SK-N-SH (cell line): ENCODE measurements at regions not wholly inside any gene's neighbourhood (a gene's known extent, or its start where the extent isn't known, plus 50 kb on each side); places are given as distances from the start of the nearest gene placed in this dataset.

Experiments
- CTCF ChIA-PET: fragments of 300-600, 350-600 bp; formaldehyde crosslinking; extraction: SDS; loops from one replicate; lab custom pipeline; 2021; lab: Yijun Ruan, JAX
- POLR2A ChIA-PET: fragments of 350-600 bp; sonication (Branson Sonifier 250); formaldehyde crosslinking; extraction: SDS; loops from one replicate; lab custom pipeline; 2020; ENCODE audit warnings: antibody characterized with exemption, inconsistent platforms; lab: Yijun Ruan, JAX
- DNase-seq: peaks from one replicate; pipeline ENCODE4 v3.0.0; 2012
- H2AFZ ChIP-seq: fragments of 200-600 bp; sonication (generic); 2 replicates; pipeline ENCODE4 v1.8.1; 2016; ENCODE audit warnings: antibody characterized with exemption, mild to moderate bottlenecking, low read depth
- H3F3A ChIP-seq: fragments of 200-600 bp; sonication (generic); replicated peaks from 2 replicates; pipeline ENCODE3; 2016; ENCODE audit warnings: antibody characterized with exemption, mild to moderate bottlenecking; ENCODE audit not compliant: insufficient read depth
- H3K27ac ChIP-seq, 2 experiments: fragments of 200-500 bp in 1 of 2; fragments of 200-600 bp in 1 of 2; sonication (Bioruptor generic) in 1 of 2; sonication (generic), shearing (Covaris generic) in 1 of 2; 2 replicates each; pipeline versions ENCODE4 v1.5.1 to v1.6.1; 2014 to 2016; ENCODE audit warnings: low read depth in 2 of 2, inconsistent platforms in 1 of 2, low read length in 1 of 2, mild to moderate bottlenecking in 1 of 2, mixed read lengths in 1 of 2
- H3K27me3 ChIP-seq: fragments of 200-600 bp; sonication (generic), shearing (Covaris generic); 2 replicates; pipeline ENCODE4 v1.6.1; 2016; ENCODE audit warnings: mixed run types; ENCODE audit not compliant: insufficient read depth
- H3K36me3 ChIP-seq, 2 experiments: fragments of 200-500 bp in 1 of 2; fragments of 200-600 bp in 1 of 2; sonication (Bioruptor generic) in 1 of 2; sonication (generic) in 1 of 2; replicated peaks in 1 of 2; 2 replicates each; pipeline versions ENCODE3 to v1.5.1; 2014 to 2016; ENCODE audit warnings: low read length in 1 of 2, mild to moderate bottlenecking in 1 of 2; ENCODE audit not compliant: insufficient read depth in 2 of 2, control insufficient read depth in 1 of 2
- H3K4me1 ChIP-seq, 2 experiments: fragments of 200-500 bp in 1 of 2; fragments of 200-600 bp in 1 of 2; sonication (Bioruptor generic) in 1 of 2; sonication (generic), shearing (Covaris generic) in 1 of 2; 2 replicates each; pipeline versions ENCODE4 v1.5.1 to v1.6.1; 2014 to 2016; ENCODE audit warnings: low read depth in 1 of 2, low read length in 1 of 2, mixed run types in 1 of 2; ENCODE audit not compliant: insufficient read depth in 2 of 2, control insufficient read depth in 1 of 2
- H3K4me2 ChIP-seq: fragments of 200-600 bp; sonication (generic), shearing (Covaris generic); 2 replicates; pipeline ENCODE4 v1.6.1; 2017; ENCODE audit warnings: mixed run types
- H3K4me3 ChIP-seq, 2 experiments: fragments of 200-500 bp in 1 of 2; fragments of 200-600 bp in 1 of 2; sonication (Bioruptor generic) in 1 of 2; sonication (generic), shearing (Covaris generic) in 1 of 2; 2 replicates each; pipeline versions ENCODE4 v1.5.1 to v1.8.1; 2014 to 2016; ENCODE audit warnings: low read depth in 2 of 2, inconsistent platforms in 1 of 2, low read length in 1 of 2, mild to moderate bottlenecking in 1 of 2, mixed read lengths in 1 of 2, moderate library complexity in 1 of 2
- H3K79me2 ChIP-seq: fragments of 200-600 bp; sonication (generic); 2 replicates; pipeline ENCODE4 v1.8.1; 2017; ENCODE audit warnings: mild to moderate bottlenecking; ENCODE audit not compliant: insufficient read depth
- H3K9ac ChIP-seq: fragments of 200-600 bp; sonication (generic); 2 replicates; pipeline ENCODE4 v1.6.1; 2017; ENCODE audit warnings: mixed run types
- H3K9me2 ChIP-seq: fragments of 200-600 bp; sonication (generic); 2 replicates; pipeline ENCODE4 v1.6.1; 2017; ENCODE audit warnings: mixed run types
- H3K9me3 ChIP-seq: fragments of 200-600 bp; sonication (generic); 2 replicates; pipeline ENCODE4 v1.6.1; 2017; ENCODE audit warnings: mixed run types, mild to moderate bottlenecking, moderate library complexity
- H4K20me1 ChIP-seq: fragments of 200-600 bp; sonication (generic); 2 replicates; pipeline ENCODE4 v1.6.1; 2017; ENCODE audit warnings: mild to moderate bottlenecking, mixed run types; ENCODE audit not compliant: insufficient read depth
- CHD2 ChIP-seq: fragments of 150-350 bp; IDR thresholded peaks from 2 replicates; pipeline ENCODE4 v1.6.1; 2018; ENCODE audit warnings: low read length; ENCODE audit not compliant: partially characterized antibody
- EZH2phosphoT487 ChIP-seq: fragments of 200-600 bp; sonication (generic); IDR thresholded peaks from 2 replicates; pipeline ENCODE4 v1.6.1; 2017; ENCODE audit warnings: low read depth, mixed run types, mild to moderate bottlenecking, antibody characterized with exemption, moderate library complexity, borderline replicate concordance
- FOSL2 ChIP-seq: IDR thresholded peaks from 2 replicates; pipeline ENCODE4 v1.4.0; 2012; ENCODE audit warnings: low read depth, mild to moderate bottlenecking, moderate library complexity, borderline replicate concordance
- FOXJ3 ChIP-seq: sonication (generic); formaldehyde crosslinking; IDR thresholded peaks from 2 replicates; pipeline ENCODE4 v1.5.1; 2020; ENCODE audit warnings: mild to moderate bottlenecking, missing genetic modification reagents
- GABPA ChIP-seq: IDR thresholded peaks from 2 replicates; pipeline ENCODE4 v1.4.0; 2012; ENCODE audit warnings: low read depth, mild to moderate bottlenecking
- JUND ChIP-seq: IDR thresholded peaks from 2 replicates; pipeline ENCODE4 v1.4.0; 2012
- MXI1 ChIP-seq: IDR thresholded peaks from 2 replicates; pipeline ENCODE4 v1.6.1; 2012; ENCODE audit warnings: mild to moderate bottlenecking, low read depth, low read length, improper control_type of control experiment
- PBX3 ChIP-seq: IDR thresholded peaks from 2 replicates; pipeline ENCODE4; 2012
- RAD21 ChIP-seq: IDR thresholded peaks from 2 replicates; pipeline ENCODE4 v1.6.1; 2012; ENCODE audit warnings: mild to moderate bottlenecking, low read length
- REST ChIP-seq: IDR thresholded peaks from 2 replicates; pipeline ENCODE4 v1.6.1; 2012; ENCODE audit warnings: mild to moderate bottlenecking, low read depth, low read length, moderate library complexity
- SMC3 ChIP-seq: IDR thresholded peaks from 2 replicates; pipeline ENCODE4 v1.6.1; 2012; ENCODE audit warnings: low read depth, low read length, improper control_type of control experiment
- TAF1 ChIP-seq: IDR thresholded peaks from 2 replicates; pipeline ENCODE4 v1.6.1; 2012; ENCODE audit warnings: low read depth, mild to moderate bottlenecking, low read length, moderate library complexity, borderline replicate concordance
- TCF12 ChIP-seq: IDR thresholded peaks from 2 replicates; pipeline ENCODE4 v1.4.0; 2012
- TEAD4 ChIP-seq: IDR thresholded peaks from 2 replicates; pipeline ENCODE4 v1.4.0; 2012; ENCODE audit warnings: mild to moderate bottlenecking, borderline replicate concordance; ENCODE audit not compliant: insufficient read depth
- USF1 ChIP-seq: IDR thresholded peaks from 2 replicates; pipeline ENCODE4 v1.4.0; 2012; ENCODE audit warnings: low read depth, borderline replicate concordance
- USF2 ChIP-seq: fragments of 150-350 bp; IDR thresholded peaks from 2 replicates; pipeline ENCODE4 v1.6.1; 2017; ENCODE audit warnings: antibody characterized with exemption, low read length, low read depth, borderline replicate concordance
- WGBS: methylation state at CpG from one replicate; pipeline ENCODE4 v1.1.6; 2017; ENCODE audit warnings: low lambda C conversion rate; 5-methylcytosine and 5-hydroxymethylcytosine counted together

GRCh38 chr1:244173240-244173639 is 122.2 kb downstream of the ZBTB18 start:
- Histone ChIP-seq H3K79me2 (no peaks in the 10 kb centered on the region), H3K9me2 (no peaks in the 10 kb centered on the region), H3K4me2 (no peak overlapping the region), H3K4me1 (peaks cover 0 to 4% of the 10 kb centered on the region in 2 experiments; a peak in 1 of 4 replicates), H3K36me3 (no peaks in the 10 kb centered on the region), H3K27ac (no peak overlapping the region), H3K9me3 (no peaks in the 10 kb centered on the region), H3K27me3 (no peaks in the 10 kb centered on the region), H3F3A (no peaks in the 10 kb centered on the region), H3K4me3 (no peak overlapping the region), H2AFZ (0 out of 2 replicates have a peak overlapping the region, but pooled peaks have one; percentile 18), H3K9ac (no peak overlapping the region), H4K20me1 (no peaks in the 10 kb centered on the region)
- WGBS, result 99% methylated on average over 4 of the region's 4 CpGs
- DNase-seq, result no peak
- TF ChIP-seq TAF1, result no peak
- no peak for TF ChIP-seq GABPA
- TF ChIP-seq REST, result no peak
- TF ChIP-seq USF1, result no peak
- no peak for TF ChIP-seq JUND
- no peak for TF ChIP-seq PBX3
- no peak for TF ChIP-seq TCF12
- no peak for TF ChIP-seq SMC3
- TF ChIP-seq CHD2, result no peak
- TF ChIP-seq MXI1, result no peak
- TF ChIP-seq RAD21, result no peak
- no peak for TF ChIP-seq FOXJ3
- TF ChIP-seq USF2, result no peak
- no peak for TF ChIP-seq TEAD4
- TF ChIP-seq FOSL2, result no peak
- TF ChIP-seq EZH2phosphoT487, result no peak
- ChIA-PET CTCF (no interaction called here), POLR2A (interaction anchor here (0.6 kb wide), 1 partner anchor 25 kb away, joined by 3 read pairs; no protein-coding TSS in a partner anchor)
